Effector memory CD8-positive, alpha-beta T cell (primary cell): ENCODE measurements at regions not wholly inside any gene's neighbourhood (a gene's known extent, or its start where the extent isn't known, plus 50 kb on each side); places are given as distances from the start of the nearest gene placed in this dataset.

Experiments
- ATAC-seq: fragments of 150-1000 bp; cut with Tn5 transposase; replicated peaks from 2 replicates; pipeline ENCODE4 v1.10.0; 2021; ENCODE audit warnings: mild to moderate bottlenecking, moderate library complexity
- DNase-seq, 3 experiments: peaks; one replicate each; pipeline ENCODE4 v3.0.0; 2021
- H3K27ac Mint-ChIP-seq, 2 donors: one replicate each; pipeline ENCODE4 v1.8.0; 2022; ENCODE audit warnings: mild to moderate bottlenecking in 2 of 2, mixed read lengths in 2 of 2, moderate library complexity in 2 of 2
- H3K27me3 Mint-ChIP-seq, 2 donors: one replicate each; pipeline ENCODE4 v1.8.0; 2022; ENCODE audit warnings: mixed read lengths in 2 of 2
- H3K36me3 Mint-ChIP-seq: one replicate; pipeline ENCODE4 v1.8.0; 2022; ENCODE audit warnings: mild to moderate bottlenecking, moderate library complexity, mixed read lengths; ENCODE audit not compliant: insufficient read depth
- H3K4me1 Mint-ChIP-seq, 2 donors: one replicate each; pipeline ENCODE4 v1.8.0; 2022; ENCODE audit warnings: low read depth in 2 of 2, mixed read lengths in 2 of 2
- H3K4me3 Mint-ChIP-seq, 2 donors: one replicate each; pipeline ENCODE4 v1.8.0; 2022; ENCODE audit warnings: mild to moderate bottlenecking in 2 of 2, mixed read lengths in 2 of 2, moderate library complexity in 2 of 2
- H3K9me3 Mint-ChIP-seq, 2 donors: one replicate each; pipeline ENCODE4 v1.8.0; 2022; ENCODE audit warnings: mixed read lengths in 2 of 2

DNA sequence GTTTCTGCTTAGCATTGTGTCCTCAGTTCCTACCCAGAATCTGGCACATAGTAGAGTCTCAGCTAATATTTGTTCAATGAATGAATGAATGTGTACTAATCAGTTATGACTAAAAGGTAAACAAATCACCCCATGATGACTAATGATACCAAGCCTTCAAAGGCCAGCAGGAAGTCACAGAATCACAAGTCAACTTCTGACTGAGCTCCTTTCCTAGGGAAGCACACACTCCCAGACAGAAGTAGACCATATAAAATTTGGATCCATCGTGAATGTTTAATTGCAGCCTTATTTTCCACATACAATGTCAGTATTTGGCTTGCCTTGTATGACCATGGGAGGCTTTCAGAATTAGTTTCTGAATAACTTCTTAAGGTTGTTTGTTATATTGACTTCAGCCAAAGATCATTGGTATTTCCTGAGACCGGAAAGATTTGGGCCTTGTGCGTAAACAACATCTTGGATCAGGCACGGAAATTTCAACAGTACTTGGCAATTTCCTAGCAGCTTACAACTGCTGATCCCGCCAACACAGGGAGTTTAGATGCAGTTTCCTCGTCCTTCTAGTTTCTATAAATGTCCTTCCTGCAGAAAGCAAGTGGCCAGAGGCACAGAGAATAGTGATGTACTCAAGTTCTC lies 185.9 kb upstream of the ATP1B1 start:
- no peak for DNase-seq

DNA sequence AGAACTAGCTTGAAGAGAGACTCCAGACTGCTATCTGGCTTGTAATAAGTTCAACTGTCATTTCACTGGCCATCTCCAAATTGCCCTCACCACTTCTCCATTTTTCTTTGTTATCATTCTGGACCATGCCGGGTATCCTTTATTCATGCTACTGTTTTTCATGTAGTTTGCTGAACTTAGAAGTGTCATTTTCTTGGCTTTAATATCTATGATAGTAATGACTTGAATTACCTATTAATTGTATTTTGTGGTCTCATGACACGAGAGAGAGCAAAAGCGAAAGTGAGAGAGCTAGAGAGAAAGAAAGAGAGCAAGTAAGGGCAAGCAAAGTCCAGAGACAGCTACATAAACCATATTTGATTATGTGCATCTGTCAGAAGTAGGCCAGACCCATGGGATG lies 184.9 kb upstream of the ATP1B1 start:
- no peak overlapping the region for H3K4me3 Mint-ChIP-seq
- no peaks in the 10 kb centered on the region for H3K36me3 Mint-ChIP-seq
- peaks cover 5 to 16% of the 10 kb centered on the region in 2 donors for H3K4me1 Mint-ChIP-seq
- no peaks in the 10 kb centered on the region for H3K9me3 Mint-ChIP-seq
- ATAC-seq (no peak), DNase-seq (no peak)
- H3K27ac Mint-ChIP-seq, result no peak overlapping the region
- peaks cover 0 to 8% of the 10 kb centered on the region in 2 donors for H3K27me3 Mint-ChIP-seq

More for the DNA sequence above, 185.9 kb upstream of the ATP1B1 start:
- Mint-ChIP-seq H3K4me3 (no peak overlapping the region), H3K4me1 (peaks cover 5 to 16% of the 10 kb centered on the region in 2 donors), H3K27ac (no peak overlapping the region), H3K27me3 (peaks cover 0 to 1% of the 10 kb centered on the region in 2 donors), H3K9me3 (no peaks in the 10 kb centered on the region), H3K36me3 (no peaks in the 10 kb centered on the region)
- ATAC-seq, result no peak

DNA sequence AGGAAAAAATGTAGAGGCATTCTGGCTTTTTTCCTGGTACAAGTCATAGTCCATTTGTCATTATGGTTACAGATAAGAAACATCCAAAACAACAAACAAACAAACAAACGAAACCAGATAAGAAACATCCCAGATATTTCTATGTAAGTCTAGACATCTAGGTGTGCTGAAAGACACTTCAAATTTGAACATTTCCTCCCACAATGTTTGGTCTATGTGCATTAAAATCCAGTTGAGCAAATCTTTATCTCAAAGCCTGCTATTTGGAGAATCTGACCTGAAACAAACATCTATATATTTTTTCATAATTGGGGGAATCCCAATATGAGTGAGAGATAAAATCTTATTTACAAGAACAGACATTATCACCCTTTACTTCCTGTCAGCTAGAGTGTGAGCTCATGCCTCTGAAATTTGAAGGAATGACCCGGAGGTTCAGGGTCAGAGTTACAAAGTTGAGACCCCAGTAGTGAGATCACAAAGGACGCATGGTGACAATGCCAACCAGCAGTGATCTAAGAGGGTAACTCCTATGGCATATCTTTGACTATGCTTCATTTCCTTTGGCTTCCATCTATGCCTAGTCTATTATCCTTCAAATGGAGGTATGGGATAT lies 182.9 kb upstream of the ATP1B1 start:
- no peaks in the 10 kb centered on the region for H3K36me3 Mint-ChIP-seq
- no peak for DNase-seq
- no peak overlapping the region for H3K4me3 Mint-ChIP-seq
- no peak for ATAC-seq
- H3K27ac Mint-ChIP-seq, result no peak overlapping the region
- H3K4me1 Mint-ChIP-seq, result peaks cover 5 to 16% of the 10 kb centered on the region in 2 donors
- no peaks in the 10 kb centered on the region for H3K9me3 Mint-ChIP-seq
- peaks cover 10 to 23% of the 10 kb centered on the region in 2 donors for H3K27me3 Mint-ChIP-seq

- DNase-seq, result no peak
- H3K27me3 Mint-ChIP-seq, result peaks cover 18 to 35% of the 10 kb centered on the region in 2 donors
- H3K4me3 Mint-ChIP-seq, result no peak overlapping the region
- H3K36me3 Mint-ChIP-seq, result no peaks in the 10 kb centered on the region
- H3K9me3 Mint-ChIP-seq, result no peaks in the 10 kb centered on the region
- no peak for ATAC-seq
- no peak overlapping the region for H3K27ac Mint-ChIP-seq
- H3K4me1 Mint-ChIP-seq, result peaks cover 5 to 12% of the 10 kb centered on the region in 2 donors
Observed at GRCh38 chr1:168924976-168925375, 181.5 kb upstream of the ATP1B1 start.

DNA sequence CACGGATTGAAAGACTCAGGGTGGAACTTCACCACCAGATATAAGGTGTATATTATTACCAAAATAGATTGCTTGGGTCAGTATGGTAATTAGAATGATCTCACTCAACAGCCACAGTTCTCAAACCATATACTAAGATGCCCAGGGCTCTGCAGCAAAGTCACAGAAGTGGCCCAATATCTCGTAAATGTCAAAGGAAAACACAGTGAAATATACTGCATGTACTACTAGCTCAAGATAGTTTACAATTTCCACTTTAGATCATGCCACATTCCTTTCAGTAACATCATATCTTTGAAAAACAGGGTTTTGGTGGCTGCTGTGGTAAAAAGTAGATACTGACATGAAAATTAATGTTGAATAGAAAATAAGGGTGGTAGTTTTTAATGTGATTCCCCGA lies 180.3 kb upstream of the ATP1B1 start:
- Mint-ChIP-seq H3K4me3 (no peak overlapping the region), H3K4me1 (peaks cover 5 to 12% of the 10 kb centered on the region in 2 donors), H3K36me3 (no peaks in the 10 kb centered on the region), H3K9me3 (no peaks in the 10 kb centered on the region), H3K27me3 (peaks cover 18 to 35% of the 10 kb centered on the region in 2 donors), H3K27ac (no peak overlapping the region)
- DNase-seq, result no peak
- no peak for ATAC-seq

GRCh38 chr1:168932539-168932938 lies 174.0 kb upstream of the ATP1B1 start:
- Mint-ChIP-seq H3K27me3 (peaks cover 18 to 23% of the 10 kb centered on the region in 2 donors), H3K27ac (no peak overlapping the region), H3K36me3 (no peaks in the 10 kb centered on the region), H3K9me3 (no peaks in the 10 kb centered on the region), H3K4me1 (no peaks in the 10 kb centered on the region), H3K4me3 (no peak overlapping the region)
- no peak for ATAC-seq
- DNase-seq, result no peak

DNA sequence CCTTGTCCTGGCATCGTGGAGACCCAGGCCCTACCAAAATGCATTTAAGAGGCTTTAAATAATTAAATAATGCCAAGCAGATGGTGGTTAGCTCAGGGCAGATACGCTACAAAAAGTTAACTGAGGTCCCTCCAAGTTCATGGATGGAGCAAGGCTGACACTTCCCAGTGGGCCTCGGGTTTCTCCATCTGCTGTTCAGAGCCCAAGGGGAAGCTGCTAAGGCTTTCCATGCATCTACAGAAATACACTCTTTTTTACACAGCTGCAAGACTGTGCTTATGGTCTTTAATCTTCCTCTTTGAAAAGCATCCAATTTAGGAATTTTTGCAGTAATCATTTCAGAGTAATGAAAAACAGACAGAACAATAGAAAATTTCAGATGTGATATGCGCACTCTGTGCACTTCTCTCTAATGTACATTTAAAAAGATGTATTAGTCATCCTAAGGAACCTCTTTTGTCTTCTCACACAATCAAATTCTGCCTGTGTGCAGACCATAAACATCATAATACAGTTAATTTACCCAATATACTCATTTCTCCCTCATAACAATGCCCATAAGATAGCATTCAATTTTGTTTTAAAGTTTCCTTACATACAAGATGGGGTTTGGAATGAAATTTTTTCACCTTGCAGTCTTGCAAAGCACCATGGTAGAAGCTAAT lies 173.2 kb upstream of the ATP1B1 start:
- no peak for ATAC-seq
- no peaks in the 10 kb centered on the region for H3K9me3 Mint-ChIP-seq
- H3K27me3 Mint-ChIP-seq, result peaks cover 13 to 15% of the 10 kb centered on the region in 2 donors
- DNase-seq, result no peak
- no peak overlapping the region for H3K27ac Mint-ChIP-seq
- no peaks in the 10 kb centered on the region for H3K36me3 Mint-ChIP-seq
- no peaks in the 10 kb centered on the region for H3K4me1 Mint-ChIP-seq
- H3K4me3 Mint-ChIP-seq, result no peak overlapping the region

GRCh38 chr1:168939110-168939946 lies 167.2 kb upstream of the ATP1B1 start:
- no peak overlapping the region for H3K27ac Mint-ChIP-seq
- ATAC-seq (no peak), DNase-seq (no peak)
- no peaks in the 10 kb centered on the region for H3K4me1 Mint-ChIP-seq
- H3K27me3 Mint-ChIP-seq, result peaks cover 7 to 27% of the 10 kb centered on the region in 2 donors
- H3K9me3 Mint-ChIP-seq, result no peaks in the 10 kb centered on the region
- H3K4me3 Mint-ChIP-seq, result no peak overlapping the region
- H3K36me3 Mint-ChIP-seq, result peaks cover 3% of the 10 kb centered on the region

GRCh38 chr1:168939947-168940223 lies 166.6 kb upstream of the ATP1B1 start:
- peaks cover 3% of the 10 kb centered on the region for H3K36me3 Mint-ChIP-seq
- H3K4me3 Mint-ChIP-seq, result no peak overlapping the region
- H3K9me3 Mint-ChIP-seq, result no peaks in the 10 kb centered on the region
- no peak for ATAC-seq
- peaks cover 9 to 27% of the 10 kb centered on the region in 2 donors for H3K27me3 Mint-ChIP-seq
- DNase-seq, result no peak
- H3K4me1 Mint-ChIP-seq, result no peaks in the 10 kb centered on the region
- H3K27ac Mint-ChIP-seq, result no peak overlapping the region

DNA sequence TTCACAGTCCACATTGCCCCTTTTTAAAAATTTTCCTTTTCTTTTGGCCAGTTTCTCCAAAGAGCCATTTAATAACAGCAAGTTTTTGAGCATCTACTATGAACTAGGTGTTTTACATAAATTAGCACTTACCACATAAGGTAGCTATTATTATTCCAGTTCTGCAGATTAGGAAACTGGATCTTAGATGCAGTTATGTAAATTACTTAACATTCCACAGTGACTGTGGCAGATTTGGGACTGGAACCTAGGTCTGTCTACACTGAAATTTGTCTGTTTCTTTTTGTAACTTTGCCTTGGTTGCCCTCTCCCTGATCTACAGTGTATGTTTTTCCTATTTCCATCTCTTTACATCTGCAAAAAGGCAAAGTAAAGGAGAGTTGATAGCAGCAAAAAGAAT lies 164.8 kb upstream of the ATP1B1 start:
- DNase-seq (no peak), ATAC-seq (no peak)
- Mint-ChIP-seq H3K9me3 (no peaks in the 10 kb centered on the region), H3K27ac (no peak overlapping the region), H3K4me1 (no peaks in the 10 kb centered on the region), H3K36me3 (peaks cover 3% of the 10 kb centered on the region), H3K4me3 (no peak overlapping the region), H3K27me3 (peaks cover 19 to 34% of the 10 kb centered on the region in 2 donors)

- ATAC-seq, result no peak
- Mint-ChIP-seq H3K27me3 (peaks cover 19 to 34% of the 10 kb centered on the region in 2 donors), H3K27ac (no peak overlapping the region), H3K9me3 (no peaks in the 10 kb centered on the region), H3K36me3 (peaks cover 3% of the 10 kb centered on the region), H3K4me1 (no peaks in the 10 kb centered on the region), H3K4me3 (no peak overlapping the region)
- DNase-seq, result no peak
Observed at GRCh38 chr1:168942165-168942564, 164.3 kb upstream of the ATP1B1 start.

GRCh38 chr1:168945870-168946269 lies 160.6 kb upstream of the ATP1B1 start:
- no peaks in the 10 kb centered on the region for H3K9me3 Mint-ChIP-seq
- H3K27ac Mint-ChIP-seq, result no peak overlapping the region
- DNase-seq (no peak), ATAC-seq (no peak)
- H3K27me3 Mint-ChIP-seq, result peaks cover 19 to 29% of the 10 kb centered on the region in 2 donors
- no peaks in the 10 kb centered on the region for H3K36me3 Mint-ChIP-seq
- no peak overlapping the region for H3K4me3 Mint-ChIP-seq
- H3K4me1 Mint-ChIP-seq, result no peaks in the 10 kb centered on the region

DNA sequence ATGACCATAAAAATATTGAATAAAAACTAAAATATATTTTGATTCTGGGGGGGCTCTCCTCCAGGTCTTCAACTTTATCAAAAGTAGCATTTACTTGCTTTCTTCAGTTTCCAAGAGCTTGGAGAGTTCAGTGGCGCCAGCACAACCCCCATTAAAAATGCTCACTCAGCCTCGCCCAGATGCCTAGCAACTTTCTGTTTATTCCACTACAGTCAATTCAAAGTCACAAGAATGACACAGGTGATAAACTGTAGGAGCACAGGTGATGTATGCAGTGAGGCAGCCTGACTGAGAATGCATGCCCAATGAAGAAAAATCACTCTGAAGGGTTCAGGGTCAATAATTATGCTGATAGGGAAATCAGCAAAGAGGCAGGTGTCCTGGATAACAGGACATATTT lies 159.4 kb upstream of the ATP1B1 start:
- Mint-ChIP-seq H3K9me3 (no peaks in the 10 kb centered on the region), H3K27me3 (peaks cover 19 to 22% of the 10 kb centered on the region in 2 donors), H3K36me3 (no peaks in the 10 kb centered on the region), H3K4me3 (no peak overlapping the region), H3K27ac (no peak overlapping the region), H3K4me1 (no peaks in the 10 kb centered on the region)
- ATAC-seq (no peak), DNase-seq (no peak)
